Activated CD4-positive, alpha-beta T cell treated with anti-CD3 and anti-CD28 coated beads for 1 hour (primary cell): ENCODE measurements at regions not wholly inside any gene's neighbourhood (a gene's known extent, or its start where the extent isn't known, plus 50 kb on each side); places are given as distances from the start of the nearest gene placed in this dataset.
"Not testable (repeated sequence)": the region's sequence is repeated elsewhere in the genome, so short reads cannot be mapped to it uniquely, and the experiment has no call there.

Experiments used
- DNase-seq: peaks from one replicate; pipeline ENCODE4 v3.0.0-alpha.2; 2020

GRCh38 chr9:36521148-36521547, 51.5 kb upstream of the MELK start:
- DNase-seq: no peak

- no peak for DNase-seq
Measured at GRCh38 chr9:36517131-36517530, 55.6 kb upstream of the MELK start.

- no peak for DNase-seq
Measured at GRCh38 chr9:36504156-36504555, 68.5 kb upstream of the MELK start.

GRCh38 chr9:36503172-36504088, 69.3 kb upstream of the MELK start:
- no peak for DNase-seq

GRCh38 chr9:36501727-36502126, 71.0 kb upstream of the MELK start:
- DNase-seq: no peak

GRCh38 chr9:36500931-36501330, 71.8 kb upstream of the MELK start:
- not testable (repeated sequence) for DNase-seq

GRCh38 chr9:36499174-36499890, 73.4 kb upstream of the MELK start:
- no peak for DNase-seq

GRCh38 chr9:36493564-36493963, 79.1 kb upstream of the MELK start:
- not testable (repeated sequence) for DNase-seq

GRCh38 chr9:36492865-36493264, 79.8 kb upstream of the MELK start:
- no peak for DNase-seq

- no peak for DNase-seq
Measured at GRCh38 chr9:36489453-36489852, 83.2 kb upstream of the MELK start.

GRCh38 chr9:36488389-36488756, 84.3 kb upstream of the MELK start:
- DNase-seq: no peak

- DNase-seq: peak; percentile 86
Measured at GRCh38 chr9:36487482-36488388, 85.0 kb upstream of the MELK start.

- peak; percentile 34 for DNase-seq
Measured at GRCh38 chr9:36486933-36487481, 85.7 kb upstream of the MELK start.

GRCh38 chr9:36486329-36486932, 86.3 kb upstream of the MELK start:
- DNase-seq: no peak

- DNase-seq: no peak
Measured at GRCh38 chr9:36485647-36486328, 85.7 kb upstream of the RNF38 start.

GRCh38 chr9:36484124-36484523, 84.1 kb upstream of the RNF38 start:
- DNase-seq: no peak

- no peak for DNase-seq
Measured at GRCh38 chr9:36479101-36479500, 79.0 kb upstream of the RNF38 start.

- no peak for DNase-seq
Measured at GRCh38 chr9:36471359-36471758, 71.3 kb upstream of the RNF38 start.

- peak; percentile 45 for DNase-seq
Measured at GRCh38 chr9:36470643-36471290, 70.7 kb upstream of the RNF38 start.

GRCh38 chr9:36463467-36463866, 63.4 kb upstream of the RNF38 start:
- DNase-seq: no peak

- no peak for DNase-seq
Measured at GRCh38 chr9:36462245-36462644, 62.2 kb upstream of the RNF38 start.
